IMR-90 (cell line): ENCODE measurements at regions not wholly inside any gene's neighbourhood (a gene's known extent, or its start where the extent isn't known, plus 50 kb on each side); places are given as distances from the start of the nearest gene placed in this dataset.

Experiments used
- ATAC-seq: fragments of 200-7000 bp; cut with Tn5 transposase; 2 replicates; pipeline ENCODE4 v1.9.1; 2020; ENCODE audit warnings: low read depth, mild to moderate bottlenecking, moderate library complexity
- BruUV-seq: library from RNA; stranded (reverse); fragments of 400-500 nt; replicated peaks from 2 replicates; lab custom pipeline; 2021; lab: Mats Ljungman, UMichigan
- CTCF ChIA-PET: fragments of 300-600 bp; formaldehyde crosslinking; extraction: SDS; loops from one replicate; lab custom pipeline; 2021; ENCODE audit warnings: antibody characterized with exemption; lab: Yijun Ruan, JAX
- POLR2A ChIA-PET: fragments of 300-600 bp; sonication (Branson Sonifier 250); formaldehyde crosslinking; loops from one replicate; lab custom pipeline; 2022; ENCODE audit warnings: antibody characterized with exemption; ENCODE audit not compliant: unreplicated experiment; lab: Charles Lee
- DNase-seq: peaks from one replicate; pipeline ENCODE4 v3.0.0; 2013
- H2AFZ ChIP-seq: replicated peaks from 2 replicates; pipeline ENCODE3; 2013; ENCODE audit warnings: low read length, mild to moderate bottlenecking; ENCODE audit not compliant: poor library complexity
- H2AK5ac ChIP-seq: 2 replicates; pipeline ENCODE4 v1.6.1; 2013; ENCODE audit warnings: low read depth, low read length, inconsistent platforms
- H2AK9ac ChIP-seq: replicated peaks from 2 replicates; pipeline ENCODE3; 2013; ENCODE audit warnings: mild to moderate bottlenecking, low read depth, low read length, moderate library complexity; ENCODE audit not compliant: poor library complexity
- H2BK120ac ChIP-seq: 2 replicates; pipeline ENCODE4 v1.6.1; 2013; ENCODE audit warnings: low read depth, low read length, inconsistent platforms
- H2BK15ac ChIP-seq: 3 replicates; pipeline ENCODE4 v1.6.1; 2013; ENCODE audit warnings: low read depth, low read length, inconsistent platforms
- H2BK20ac ChIP-seq: 2 replicates; pipeline ENCODE4 v1.6.1; 2013; ENCODE audit warnings: low read depth, mild to moderate bottlenecking, inconsistent platforms, low read length, moderate library complexity
- H2BK5ac ChIP-seq: 2 replicates; pipeline ENCODE4 v1.6.1; 2013; ENCODE audit warnings: mild to moderate bottlenecking, low read depth, low read length, inconsistent platforms; ENCODE audit not compliant: poor library complexity, severe bottlenecking
- H3K14ac ChIP-seq: replicated peaks from 2 replicates; pipeline ENCODE4 v1.6.1; 2013; ENCODE audit warnings: low read depth, low read length, inconsistent platforms
- H3K18ac ChIP-seq: 2 replicates; pipeline ENCODE4 v1.6.1; 2013; ENCODE audit warnings: low read depth, low read length, control low read depth
- H3K23ac ChIP-seq: 2 replicates; pipeline ENCODE4 v1.6.1; 2013; ENCODE audit warnings: low read depth, low read length, inconsistent platforms
- H3K27ac ChIP-seq: 2 replicates; pipeline ENCODE4 v1.5.1; 2013; ENCODE audit warnings: mild to moderate bottlenecking, control low read depth, low read length; ENCODE audit not compliant: insufficient read depth
- H3K27me3 ChIP-seq: 2 replicates; pipeline ENCODE4 v1.6.1; 2013; ENCODE audit warnings: low read length; ENCODE audit not compliant: control insufficient read depth, insufficient read depth
- H3K36me3 ChIP-seq: 2 replicates; pipeline ENCODE4 v1.6.1; 2013; ENCODE audit warnings: low read length, mixed read lengths; ENCODE audit not compliant: control insufficient read depth, insufficient read depth
- H3K4ac ChIP-seq: 2 replicates; pipeline ENCODE4 v1.6.1; 2013; ENCODE audit warnings: low read depth, low read length, inconsistent platforms
- H3K4me1 ChIP-seq: 2 replicates; pipeline ENCODE4 v1.6.1; 2013; ENCODE audit warnings: low read length, mixed read lengths; ENCODE audit not compliant: control insufficient read depth, insufficient read depth
- H3K4me2 ChIP-seq: 2 replicates; pipeline ENCODE4 v1.6.1; 2013; ENCODE audit warnings: low read depth, mild to moderate bottlenecking, control low read depth, low read length, moderate library complexity
- H3K4me3 ChIP-seq: 2 replicates; pipeline ENCODE4 v1.5.1; 2013; ENCODE audit warnings: low read depth, mild to moderate bottlenecking, control low read depth, low read length, moderate library complexity; ENCODE audit not compliant: insufficient read depth
- H3K56ac ChIP-seq: 2 replicates; pipeline ENCODE4 v1.6.1; 2013; ENCODE audit warnings: low read length, inconsistent platforms; ENCODE audit not compliant: insufficient read depth; ENCODE audit errors: extremely low read depth
- H3K79me1 ChIP-seq, 2 experiments: 2 replicates each; pipeline ENCODE4 v1.6.1; 2013; ENCODE audit warnings: low read length in 2 of 2, inconsistent platforms in 1 of 2, low read depth in 1 of 2
- H3K9ac ChIP-seq: 2 replicates; pipeline ENCODE4 v1.6.1; 2013; ENCODE audit warnings: low read depth, low read length, control low read depth
- H3K9me1 ChIP-seq: 2 replicates; pipeline ENCODE4 v1.6.1; 2013; ENCODE audit warnings: low read length, inconsistent platforms; ENCODE audit not compliant: insufficient read depth
- H3K9me3 ChIP-seq: 2 replicates; pipeline ENCODE4 v1.6.1; 2013; ENCODE audit warnings: low read length; ENCODE audit not compliant: control insufficient read depth, insufficient read depth
- H4K20me1 ChIP-seq: 2 replicates; pipeline ENCODE4 v1.6.1; 2013; ENCODE audit warnings: low read length, inconsistent platforms; ENCODE audit not compliant: insufficient read depth
- H4K5ac ChIP-seq: 2 replicates; pipeline ENCODE4 v1.6.1; 2013; ENCODE audit warnings: mild to moderate bottlenecking, low read depth, low read length, control low read depth
- H4K8ac ChIP-seq, 2 experiments: 2 replicates each; pipeline ENCODE4 v1.6.1; 2013; ENCODE audit warnings: low read depth in 2 of 2, low read length in 2 of 2, control low read depth in 1 of 2, inconsistent platforms in 1 of 2
- H4K91ac ChIP-seq: 2 replicates; pipeline ENCODE4 v1.6.1; 2013; ENCODE audit warnings: low read depth, low read length, inconsistent platforms; ENCODE audit not compliant: insufficient read depth
- BHLHE40 ChIP-seq: fragments of 150-350 bp; IDR thresholded peaks from 2 replicates; pipeline ENCODE4 v1.6.1; 2016; ENCODE audit warnings: mild to moderate bottlenecking, low read depth, low read length
- MXI1 ChIP-seq: IDR thresholded peaks from 2 replicates; pipeline ENCODE4 v1.6.1; 2012; ENCODE audit warnings: low read depth, mild to moderate bottlenecking, low read length, moderate library complexity, borderline replicate concordance
- WGBS, 2 experiments: methylation state at CpG; one replicate each; pipeline versions ENCODE4 v1.1.5 to v1.1.7; 2013; ENCODE audit warnings: missing lambda C conversion rate in 2 of 2; ENCODE audit not compliant: insufficient read length in 1 of 2; ENCODE audit errors: extremely low coverage in 2 of 2; 5-methylcytosine and 5-hydroxymethylcytosine counted together
- dilution Hi-C: fragments of 300-500 bp; cut with HindIII; formaldehyde crosslinking; loops from one replicate; pipeline ENCODE4 v1.14.3; 2018; ENCODE audit warnings: low sequenced_read_pairs; ENCODE audit not compliant: unreplicated experiment
- in situ Hi-C: fragments of 300-500 bp; cut with MboI; formaldehyde crosslinking; loops from 3 replicates; pipeline ENCODE4 v1.14.3; 2019; ENCODE audit warnings: low sequenced_read_pairs, inconsistent platforms, mixed read lengths
- intact Hi-C: fragments of 100-400 bp; cut with micrococcal nuclease; formaldehyde crosslinking; loops from 2 replicates; pipeline ENCODE4 v1.10.0; 2022

GRCh38 chr14:48127674-48128073 lies 452.3 kb upstream of the MDGA2 start:
- no peak overlapping the region for H2AK5ac ChIP-seq
- H2AFZ ChIP-seq: no peak overlapping the region
- H3K27ac ChIP-seq: no peak overlapping the region
- H2AK9ac ChIP-seq: no peak overlapping the region
- WGBS, 2 experiments: no CpG with 5 or more reads among the region's 5 CpGs
- BruUV-seq: no TSS peak
- H3K18ac ChIP-seq: no peak overlapping the region
- ATAC-seq (no peak), DNase-seq (no peak)
- H3K4ac ChIP-seq: no peak overlapping the region
- H3K9me3 ChIP-seq: no peaks in the 10 kb centered on the region; the same call in 1 of the 2 replicates
- no peak overlapping the region for H3K56ac ChIP-seq
- no peak overlapping the region for H4K8ac ChIP-seq
- H4K91ac ChIP-seq: no peak overlapping the region
- TF ChIP-seq BHLHE40 (no peak), MXI1 (no peak)
- no peaks in the 10 kb centered on the region for H3K36me3 ChIP-seq
- no peak overlapping the region for H3K4me2 ChIP-seq
- in situ Hi-C loops (no loop called here), intact Hi-C loops (no loop called here), dilution Hi-C loops (no loop called here)
- POLR2A ChIA-PET: no interaction called here
- H4K20me1 ChIP-seq: no peaks in the 10 kb centered on the region
- no peak overlapping the region for H3K14ac ChIP-seq
- H3K79me1 ChIP-seq: no peaks in the 10 kb centered on the region
- H3K9me1 ChIP-seq: no peaks in the 10 kb centered on the region
- no peak overlapping the region for H2BK20ac ChIP-seq
- no peaks in the 10 kb centered on the region for H3K27me3 ChIP-seq
- H3K4me1 ChIP-seq: no peaks in the 10 kb centered on the region
- H2BK5ac ChIP-seq: no peak overlapping the region
- no peak overlapping the region for H2BK120ac ChIP-seq
- H3K9ac ChIP-seq: no peak overlapping the region
- no peak overlapping the region for H4K5ac ChIP-seq
- CTCF ChIA-PET: no interaction called here
- H3K23ac ChIP-seq: no peak overlapping the region
- no peak overlapping the region for H3K4me3 ChIP-seq
- no peak overlapping the region for H2BK15ac ChIP-seq
